Stimulated activated CD8-positive, alpha-beta memory T cell treated with anti-CD3 and anti-CD28 coated beads, Interleukin-15, amount 100 ng/mL, for 1 hour (primary cell): ENCODE measurements at regions not wholly inside any gene's neighbourhood (a gene's known extent, or its start where the extent isn't known, plus 50 kb on each side); places are given as distances from the start of the nearest gene placed in this dataset.

Experiments
- DNase-seq: peaks from one replicate; pipeline ENCODE4 v3.0.0-alpha.2; 2020; ENCODE audit warnings: low read depth

- DNase-seq = no peak
These were observed 130.3 kb downstream of the BUD13 start for GRCh38 chr11:116642481-116642880.

GRCh38 chr11:116641561-116642045 lies 131.2 kb downstream of the BUD13 start:
- no peak for DNase-seq

GRCh38 chr11:116640641-116641402 lies 132.0 kb downstream of the BUD13 start:
- DNase-seq = no peak

- DNase-seq = no peak
These were observed 134.3 kb downstream of the BUD13 start for GRCh38 chr11:116638463-116638862.

GRCh38 chr11:116637766-116638165 lies 135.0 kb downstream of the BUD13 start:
- no peak for DNase-seq

GRCh38 chr11:116636341-116636929 lies 136.4 kb downstream of the BUD13 start:
- no peak for DNase-seq

GRCh38 chr11:116631201-116631600 lies 141.6 kb downstream of the BUD13 start:
- no peak for DNase-seq

GRCh38 chr11:116618461-116618860 lies 154.3 kb downstream of the BUD13 start:
- no peak for DNase-seq

- DNase-seq = no peak
These were observed 157.4 kb downstream of the BUD13 start for GRCh38 chr11:116615211-116615865.

- DNase-seq = no peak
These were observed 158.2 kb downstream of the BUD13 start for GRCh38 chr11:116614306-116615210.

- DNase-seq = no peak
These were observed 159.4 kb downstream of the BUD13 start for GRCh38 chr11:116613206-116613875.

GRCh38 chr11:116611998-116612620 lies 160.7 kb downstream of the BUD13 start:
- no peak for DNase-seq

- DNase-seq = no peak
These were observed 162.6 kb downstream of the BUD13 start for GRCh38 chr11:116610190-116610589.

- no peak for DNase-seq
These were observed 165.8 kb downstream of the BUD13 start for GRCh38 chr11:116607027-116607426.

GRCh38 chr11:116605543-116606459 lies 167.0 kb downstream of the BUD13 start:
- no peak for DNase-seq

- DNase-seq = no peak
These were observed 169.0 kb downstream of the BUD13 start for GRCh38 chr11:116603728-116604323.

GRCh38 chr11:116602637-116602942 lies 170.2 kb downstream of the BUD13 start:
- no peak for DNase-seq

GRCh38 chr11:116601814-116602636 lies 170.8 kb downstream of the BUD13 start:
- no peak for DNase-seq

GRCh38 chr11:116600930-116601329 lies 171.9 kb downstream of the BUD13 start:
- DNase-seq = no peak
